ENCODE measurements at regions not wholly inside any gene's neighbourhood (a gene's known extent, or its start where the extent isn't known, plus 50 kb on each side); places are given as distances from the start of the nearest gene placed in this dataset.

DNA sequence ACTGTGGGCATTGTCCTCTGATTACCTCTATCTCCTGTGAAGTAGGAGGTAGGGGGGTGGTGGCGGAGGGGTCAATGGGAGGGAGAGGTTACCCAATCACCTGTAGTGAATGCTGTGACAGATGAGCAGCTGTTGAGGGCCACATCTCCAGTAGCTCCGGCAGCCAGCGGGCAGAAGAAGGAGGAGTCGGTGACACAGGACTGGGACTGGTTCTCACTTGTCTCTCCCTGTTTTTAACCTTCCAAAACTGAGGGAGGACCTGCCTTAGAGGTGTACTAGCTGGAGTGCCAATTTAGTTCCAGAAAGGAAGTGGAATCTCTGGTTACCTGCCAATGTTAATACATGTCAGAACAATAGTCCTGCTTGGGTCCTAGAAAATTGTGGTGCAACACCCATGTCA, 56.2 kb upstream of the ENAH start:
- TF ChIP-seq POLR2A (IDR thresholded peaks at IDR 0.05) (no peak), POLR2AphosphoS5 (IDR thresholded peaks at IDR 0.05) (no peak)
- TF ChIP-seq, protein P1, sequence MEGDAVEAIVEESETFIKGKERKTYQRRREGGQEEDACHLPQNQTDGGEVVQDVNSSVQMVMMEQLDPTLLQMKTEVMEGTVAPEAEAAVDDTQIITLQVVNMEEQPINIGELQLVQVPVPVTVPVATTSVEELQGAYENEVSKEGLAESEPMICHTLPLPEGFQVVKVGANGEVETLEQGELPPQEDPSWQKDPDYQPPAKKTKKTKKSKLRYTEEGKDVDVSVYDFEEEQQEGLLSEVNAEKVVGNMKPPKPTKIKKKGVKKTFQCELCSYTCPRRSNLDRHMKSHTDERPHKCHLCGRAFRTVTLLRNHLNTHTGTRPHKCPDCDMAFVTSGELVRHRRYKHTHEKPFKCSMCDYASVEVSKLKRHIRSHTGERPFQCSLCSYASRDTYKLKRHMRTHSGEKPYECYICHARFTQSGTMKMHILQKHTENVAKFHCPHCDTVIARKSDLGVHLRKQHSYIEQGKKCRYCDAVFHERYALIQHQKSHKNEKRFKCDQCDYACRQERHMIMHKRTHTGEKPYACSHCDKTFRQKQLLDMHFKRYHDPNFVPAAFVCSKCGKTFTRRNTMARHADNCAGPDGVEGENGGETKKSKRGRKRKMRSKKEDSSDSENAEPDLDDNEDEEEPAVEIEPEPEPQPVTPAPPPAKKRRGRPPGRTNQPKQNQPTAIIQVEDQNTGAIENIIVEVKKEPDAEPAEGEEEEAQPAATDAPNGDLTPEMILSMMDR (IDR thresholded peaks at IDR 0.05) = no peak
